Mononuclear cell (primary cell): ENCODE measurements at regions not wholly inside any gene's neighbourhood (a gene's known extent, or its start where the extent isn't known, plus 50 kb on each side); places are given as distances from the start of the nearest gene placed in this dataset.

ENCODE experiments used
- H3K27me3 ChIP-seq: 2 replicates; pipeline ENCODE4 v1.6.0; 2011; ENCODE audit warnings: low read length, control low read depth; ENCODE audit not compliant: insufficient read depth
- H3K4me1 ChIP-seq: 2 replicates; pipeline ENCODE4 v1.5.1; 2011; ENCODE audit warnings: mild to moderate bottlenecking, low read length, control low read depth; ENCODE audit not compliant: insufficient read depth
- H3K4me3 ChIP-seq: 2 replicates; pipeline ENCODE4 v1.5.1; 2011; ENCODE audit warnings: mild to moderate bottlenecking, low read length, moderate library complexity
- H3K9me3 ChIP-seq: 2 replicates; pipeline ENCODE4 v1.5.1; 2011; ENCODE audit warnings: low read depth, mild to moderate bottlenecking, control low read depth, low read length

DNA sequence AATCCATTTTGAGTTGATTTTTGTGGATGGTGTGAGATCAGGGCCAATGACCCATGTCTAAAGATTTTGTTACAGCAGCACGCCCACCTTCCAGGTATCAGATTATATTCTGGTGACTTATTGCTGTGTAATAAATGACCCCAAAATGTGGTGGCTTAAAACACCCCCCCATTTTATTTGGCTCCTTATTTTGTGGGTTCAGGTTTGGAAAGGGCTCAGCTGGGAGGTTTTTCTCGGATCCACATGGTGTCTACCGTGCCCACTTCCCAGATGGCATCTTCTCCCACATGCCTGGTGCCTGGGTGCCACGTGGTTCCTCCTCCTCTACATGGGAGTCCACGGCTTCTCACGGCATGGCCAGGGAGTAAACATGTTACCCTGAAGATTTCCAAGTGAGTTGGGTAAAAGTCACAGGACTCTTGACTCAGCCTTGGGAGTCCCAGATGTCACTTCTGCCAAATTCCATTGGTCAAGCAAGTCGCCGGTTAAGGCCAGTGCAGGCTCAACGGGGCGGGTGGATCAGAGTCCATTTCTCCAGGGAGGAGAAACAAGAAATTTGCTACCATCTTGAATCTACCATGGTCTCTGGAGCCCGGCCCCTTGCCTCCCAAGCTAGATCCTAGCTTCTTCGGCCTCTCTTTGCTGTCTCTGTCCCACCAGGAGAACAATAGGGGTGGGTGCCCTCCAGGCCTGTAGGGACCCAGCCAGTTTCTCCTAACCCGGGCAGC is 214.3 kb downstream of the KIF26A start:
- no peak overlapping the region for H3K4me3 ChIP-seq
- no peaks in the 10 kb centered on the region for H3K9me3 ChIP-seq
- H3K4me1 ChIP-seq = no peaks in the 10 kb centered on the region
- no peaks in the 10 kb centered on the region for H3K27me3 ChIP-seq

DNA sequence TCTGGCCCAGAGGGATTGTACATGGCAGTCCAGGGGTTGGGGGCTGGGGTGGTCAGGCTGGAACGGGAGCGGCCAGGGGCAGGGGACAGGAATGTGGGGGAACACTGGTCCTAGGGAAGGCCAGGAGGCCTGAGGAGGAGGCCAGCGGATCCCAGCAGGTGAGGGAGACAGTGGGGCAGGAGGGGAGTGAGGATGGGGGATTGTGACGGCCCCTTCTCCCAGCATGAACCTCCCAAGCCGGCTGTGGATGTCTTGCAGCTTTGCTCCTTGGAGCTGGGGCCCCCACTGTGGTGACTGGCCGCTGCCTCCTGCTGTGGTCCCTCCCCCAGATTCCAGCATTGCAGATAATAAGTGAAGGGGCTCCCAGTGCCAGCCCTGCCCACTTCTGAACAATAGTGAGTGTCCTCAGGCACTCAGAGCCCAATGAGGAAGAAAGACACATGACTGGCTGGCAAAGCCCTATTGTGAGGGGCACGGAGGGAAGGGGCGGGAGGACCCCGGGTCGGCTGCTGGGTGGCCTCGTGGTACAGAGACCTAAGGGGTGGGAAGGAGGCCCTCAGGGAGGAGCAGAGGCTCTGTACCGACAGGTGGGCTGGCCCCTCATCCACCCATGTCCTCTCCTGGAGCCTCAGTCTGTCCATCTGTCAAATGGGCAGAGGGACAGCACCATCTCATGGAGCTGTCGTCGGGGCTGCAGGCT is 215.0 kb downstream of the KIF26A start:
- Histone ChIP-seq H3K9me3 (no peaks in the 10 kb centered on the region), H3K27me3 (no peaks in the 10 kb centered on the region), H3K4me3 (no peak overlapping the region), H3K4me1 (no peaks in the 10 kb centered on the region)

DNA sequence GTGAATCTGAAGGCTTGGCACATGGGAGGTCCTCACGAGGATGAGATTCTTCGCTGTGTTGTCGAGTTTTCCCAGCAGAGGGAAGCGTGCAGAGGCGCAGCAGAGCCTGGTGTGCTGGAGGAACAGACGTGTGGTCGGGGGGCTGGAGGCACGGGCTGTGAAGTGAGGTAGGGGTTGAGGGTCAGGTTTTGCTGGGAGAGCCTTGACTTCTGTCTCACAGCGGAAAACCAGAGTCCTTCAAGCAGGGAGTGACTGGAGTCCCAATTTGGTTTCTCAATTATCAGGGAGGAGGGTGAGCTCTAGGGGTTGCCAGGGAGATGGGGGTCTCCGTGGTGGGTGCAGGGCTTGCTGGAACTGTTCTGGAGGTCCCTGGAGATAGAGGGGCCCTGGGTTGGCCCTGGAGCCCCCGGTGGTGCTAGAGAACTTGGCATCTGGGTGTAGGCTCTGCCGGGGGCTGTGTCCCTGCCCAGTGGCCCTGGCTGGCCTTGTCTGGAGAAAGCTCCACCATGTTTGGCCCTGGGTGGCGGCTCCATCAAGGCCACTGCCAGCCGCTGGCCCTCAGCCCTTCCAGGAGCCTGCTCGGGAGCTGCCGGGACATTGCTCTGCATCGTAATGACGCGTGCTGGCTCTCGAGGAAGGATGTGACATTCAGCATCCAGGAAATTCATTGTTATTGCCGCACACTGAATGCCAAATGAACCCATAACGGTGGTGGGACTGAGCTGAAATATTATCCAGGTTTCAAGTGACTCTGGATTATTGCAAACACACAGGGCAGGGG is 215.7 kb downstream of the KIF26A start:
- Histone ChIP-seq H3K4me1 (no peaks in the 10 kb centered on the region), H3K27me3 (no peaks in the 10 kb centered on the region), H3K9me3 (no peaks in the 10 kb centered on the region), H3K4me3 (no peak overlapping the region)

DNA sequence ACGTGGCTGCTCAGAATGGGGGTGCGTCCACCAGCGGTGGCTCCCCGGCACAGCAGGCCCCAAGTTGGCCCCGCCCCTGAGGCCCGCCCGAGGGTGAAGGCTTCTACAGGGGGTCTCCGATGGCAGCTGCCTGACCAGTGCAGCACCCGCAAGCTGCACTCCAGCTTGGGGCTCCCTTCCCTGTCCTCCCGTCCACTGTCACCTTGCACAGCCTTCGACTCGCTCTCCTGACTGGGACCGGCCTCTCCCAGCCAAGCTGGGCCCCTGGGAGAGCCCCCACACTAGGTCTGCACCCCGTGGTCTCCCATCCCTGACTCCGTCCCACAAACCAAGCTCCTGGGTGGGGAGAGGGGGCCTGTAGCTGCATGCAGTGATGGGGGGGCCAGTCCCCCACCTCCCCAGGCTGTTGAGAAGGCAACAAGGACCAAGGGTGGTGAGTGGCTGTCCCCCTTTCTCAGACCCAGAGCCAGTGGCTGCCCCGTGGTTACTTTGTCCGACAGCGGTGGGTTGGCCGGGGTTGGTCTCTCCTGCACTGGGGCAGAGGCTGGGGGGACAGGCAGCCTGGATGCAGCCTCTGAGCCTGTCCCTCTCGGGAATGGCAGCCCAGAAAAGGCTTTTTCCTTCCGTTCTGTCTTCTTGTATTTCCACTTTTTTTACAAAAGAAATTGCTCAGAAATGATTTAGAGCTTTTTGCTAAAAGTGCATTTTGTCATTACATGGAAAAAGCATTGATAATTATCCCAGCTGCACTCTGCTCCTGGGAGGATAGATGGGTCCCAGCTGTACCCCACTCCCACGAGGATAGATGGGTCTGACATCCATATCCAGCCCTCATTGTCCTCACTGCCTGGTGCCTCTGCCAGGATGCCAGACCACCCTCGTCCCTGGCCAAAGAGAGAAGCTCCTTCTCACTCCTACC is 217.0 kb downstream of the KIF26A start:
- Histone ChIP-seq H3K4me3 (no peak overlapping the region), H3K9me3 (no peaks in the 10 kb centered on the region), H3K4me1 (no peaks in the 10 kb centered on the region), H3K27me3 (no peaks in the 10 kb centered on the region)

DNA sequence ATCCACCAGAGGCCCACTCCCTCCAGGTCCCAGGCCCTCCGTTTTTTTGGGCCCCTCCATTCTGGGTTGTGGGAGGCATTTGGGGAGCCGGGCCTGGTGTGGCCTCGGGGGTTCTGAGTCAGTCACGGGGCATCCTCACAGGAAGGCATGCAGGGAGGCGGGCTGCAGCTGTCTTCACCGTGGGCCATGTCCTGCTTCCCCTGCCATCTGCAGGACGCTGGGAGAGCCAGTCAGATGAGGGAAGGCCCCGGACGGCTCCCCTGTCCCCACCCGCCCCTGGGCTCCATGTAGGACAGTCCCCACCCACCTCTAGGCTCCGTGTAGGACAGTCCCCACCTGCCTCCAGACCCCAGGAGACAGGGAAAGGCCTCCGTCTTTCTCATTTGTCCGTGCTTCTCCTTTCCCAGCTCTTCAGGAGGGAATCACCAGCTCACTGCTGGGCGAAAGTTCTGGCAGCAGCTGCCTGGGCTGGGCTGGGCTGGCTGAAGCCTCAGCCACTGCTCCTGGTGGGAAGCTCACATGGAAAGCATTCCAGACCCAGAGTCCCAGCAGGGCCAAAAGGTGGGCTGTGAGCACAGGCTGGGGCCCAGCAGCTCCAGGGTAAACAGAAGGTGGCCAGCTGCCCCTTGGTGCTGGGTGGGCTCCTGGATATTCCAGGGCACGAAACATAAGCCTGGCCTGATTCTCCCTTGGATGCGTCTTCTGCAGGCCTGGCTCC is 217.8 kb downstream of the KIF26A start:
- Histone ChIP-seq H3K4me1 (no peaks in the 10 kb centered on the region), H3K9me3 (no peaks in the 10 kb centered on the region), H3K27me3 (no peaks in the 10 kb centered on the region), H3K4me3 (no peak overlapping the region)

DNA sequence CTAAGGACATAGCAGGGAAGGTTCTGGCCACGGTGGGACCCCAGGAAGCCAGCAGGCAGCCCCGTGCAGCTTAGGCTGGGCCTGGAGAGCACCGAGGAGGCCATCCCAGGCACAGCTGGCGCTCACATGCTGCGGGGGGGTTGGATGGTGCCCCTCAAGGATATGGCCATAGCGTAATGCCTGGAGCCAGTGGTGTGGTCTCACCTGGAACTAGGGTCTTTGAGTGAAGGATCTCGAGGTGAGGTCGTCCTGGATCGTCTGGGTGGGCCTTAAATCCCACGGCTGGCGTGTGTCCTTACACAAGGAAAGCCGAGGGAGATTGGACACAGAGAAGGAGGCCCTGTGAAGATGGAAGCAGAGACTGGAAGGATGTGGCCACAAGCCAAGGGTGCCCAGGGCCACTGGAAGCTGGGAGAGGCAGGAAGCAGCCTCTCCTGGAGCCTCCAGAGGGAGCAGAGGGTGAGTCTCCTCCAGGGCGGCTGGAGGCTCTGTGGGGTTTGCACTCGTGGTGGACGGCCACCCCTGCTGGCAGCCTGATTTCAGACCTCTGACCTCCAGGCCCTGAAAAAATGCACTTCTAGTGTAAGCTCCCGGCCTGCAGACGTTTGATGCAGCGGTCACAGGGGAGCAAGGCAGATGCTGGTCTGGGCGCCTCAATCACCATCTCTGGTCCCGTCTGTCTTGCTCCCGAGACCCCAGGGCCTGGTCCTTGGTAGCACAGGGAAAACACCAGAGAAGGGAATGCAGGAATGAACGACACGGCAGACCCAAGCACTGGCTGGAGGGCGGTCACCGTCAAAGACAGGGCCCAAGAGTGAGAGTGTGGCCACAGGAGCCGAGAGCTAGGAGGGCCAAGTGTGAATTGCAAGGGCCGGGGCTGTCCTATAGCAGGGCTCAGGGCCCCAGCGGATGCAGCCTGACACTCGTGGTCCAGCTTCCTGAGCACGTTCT is 218.6 kb downstream of the KIF26A start:
- no peaks in the 10 kb centered on the region for H3K9me3 ChIP-seq
- no peaks in the 10 kb centered on the region for H3K4me1 ChIP-seq
- no peak overlapping the region for H3K4me3 ChIP-seq

DNA sequence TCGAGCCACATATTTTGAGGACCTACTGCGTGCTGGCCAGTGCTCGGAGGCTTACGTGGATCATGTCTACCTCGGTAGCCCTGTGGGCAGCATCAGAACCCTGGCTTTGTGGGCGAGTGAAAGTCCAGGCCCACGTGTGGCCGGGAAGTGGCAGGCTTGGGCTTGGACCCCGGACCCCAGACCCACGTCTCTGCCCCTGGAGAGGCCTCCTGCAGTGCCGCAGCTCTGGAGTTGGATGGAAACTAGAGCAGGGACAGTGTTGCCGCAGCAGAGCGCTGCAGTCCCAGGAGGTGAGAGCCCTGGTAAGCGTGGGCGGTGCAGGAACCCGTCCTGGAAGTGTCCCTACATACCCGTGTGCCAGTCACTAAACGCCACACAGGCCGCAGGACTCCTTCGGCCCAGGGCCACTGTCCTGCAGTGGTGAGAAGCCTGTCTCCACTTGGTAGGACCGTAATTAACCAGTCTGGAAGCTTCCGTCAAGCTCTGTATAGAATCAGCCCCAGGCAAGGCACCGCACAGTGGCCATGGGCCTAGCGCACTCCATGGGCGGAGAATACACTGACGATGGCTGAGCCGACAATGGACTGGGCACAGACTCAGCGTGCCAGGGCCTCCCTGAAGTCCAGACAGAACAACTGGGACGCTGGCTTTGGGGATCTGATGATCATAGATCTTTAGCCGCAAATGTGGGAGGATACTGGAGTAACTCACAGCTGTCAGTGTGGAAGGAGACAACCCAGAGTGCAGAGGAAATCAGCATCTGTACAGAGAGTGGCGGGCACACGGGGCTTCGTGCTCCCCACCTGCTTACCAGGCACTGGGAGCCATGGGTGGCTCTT is 219.5 kb downstream of the KIF26A start:
- no peaks in the 10 kb centered on the region for H3K27me3 ChIP-seq
- no peaks in the 10 kb centered on the region for H3K9me3 ChIP-seq
- H3K4me1 ChIP-seq = no peaks in the 10 kb centered on the region
- H3K4me3 ChIP-seq = no peak overlapping the region

More for the DNA sequence above, 218.6 kb downstream of the KIF26A start:
- no peaks in the 10 kb centered on the region for H3K27me3 ChIP-seq

DNA sequence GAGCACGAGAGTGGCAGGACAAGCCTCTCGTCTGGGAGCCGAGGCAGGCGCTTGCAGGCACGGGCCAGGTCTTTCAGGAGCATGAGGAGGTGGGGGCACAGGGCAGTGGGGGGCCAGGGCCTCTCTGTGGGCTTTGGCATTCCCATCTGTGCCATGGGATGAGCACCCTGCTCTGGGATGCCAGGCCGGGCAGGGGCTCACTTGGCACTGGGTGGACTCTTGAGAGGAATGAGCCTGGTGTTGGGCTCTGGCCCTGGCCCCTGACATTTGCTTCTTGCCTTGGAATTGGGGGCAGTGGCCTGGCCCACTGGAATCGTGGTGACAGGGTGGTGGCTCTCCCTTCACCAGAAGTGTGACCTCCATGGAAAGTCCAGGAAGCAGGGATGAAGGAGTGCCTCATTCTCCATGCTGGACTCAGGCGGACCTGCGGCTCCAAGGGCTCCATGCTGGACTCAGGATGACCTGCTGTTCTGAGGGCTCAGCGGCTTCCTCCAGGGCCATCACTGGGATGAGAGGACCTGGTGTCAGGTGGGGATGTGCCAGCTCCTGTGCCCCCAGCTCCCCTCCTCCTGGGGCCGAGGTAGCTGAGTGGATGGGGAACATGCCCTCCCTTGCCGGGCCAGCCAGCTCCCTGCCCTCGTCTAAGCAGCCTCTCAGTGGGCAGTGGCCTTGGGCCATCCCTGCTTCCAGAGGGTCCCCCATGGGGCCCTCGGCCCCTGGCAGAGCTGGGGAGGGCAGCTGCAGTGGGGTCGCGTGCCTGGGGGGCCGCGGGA is 220.3 kb downstream of the KIF26A start:
- no peaks in the 10 kb centered on the region for H3K9me3 ChIP-seq
- H3K27me3 ChIP-seq = no peaks in the 10 kb centered on the region
- no peak overlapping the region for H3K4me3 ChIP-seq
- no peaks in the 10 kb centered on the region for H3K4me1 ChIP-seq

DNA sequence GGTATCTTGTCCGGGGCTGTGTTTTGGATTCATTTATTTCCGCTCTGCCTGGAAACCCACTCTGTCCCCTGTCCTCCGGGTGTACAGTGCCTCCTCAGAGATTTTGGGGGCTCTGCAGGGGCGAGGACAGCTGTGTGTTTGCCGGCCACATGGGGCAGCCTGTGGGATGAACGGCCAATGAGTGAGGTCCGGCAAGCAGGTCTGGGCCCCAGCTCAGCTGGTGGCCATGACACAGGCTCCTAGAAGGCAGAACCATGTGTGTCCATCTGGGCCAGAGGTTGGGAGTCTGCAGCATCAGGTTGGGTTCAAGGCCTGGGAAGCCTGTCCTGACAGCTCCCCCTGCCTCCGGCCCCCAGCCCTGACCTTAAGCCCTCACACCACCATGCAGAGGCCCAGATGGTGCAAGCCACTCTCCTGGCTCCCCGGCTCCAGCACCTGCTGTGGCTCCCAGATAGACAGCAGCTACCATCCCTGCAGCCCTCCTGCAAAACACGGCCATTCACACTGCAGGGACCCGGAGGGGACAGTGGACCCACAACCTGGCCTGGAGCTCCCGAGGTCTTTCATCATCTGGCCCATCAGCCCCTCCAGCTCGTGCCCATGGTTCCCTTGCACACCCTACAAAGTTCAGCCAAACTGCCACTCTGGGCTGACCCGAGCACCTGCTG is 220.1 kb upstream of the C14orf180 start:
- H3K27me3 ChIP-seq = no peaks in the 10 kb centered on the region
- H3K4me3 ChIP-seq = no peak overlapping the region
- no peaks in the 10 kb centered on the region for H3K4me1 ChIP-seq
- H3K9me3 ChIP-seq = no peaks in the 10 kb centered on the region

DNA sequence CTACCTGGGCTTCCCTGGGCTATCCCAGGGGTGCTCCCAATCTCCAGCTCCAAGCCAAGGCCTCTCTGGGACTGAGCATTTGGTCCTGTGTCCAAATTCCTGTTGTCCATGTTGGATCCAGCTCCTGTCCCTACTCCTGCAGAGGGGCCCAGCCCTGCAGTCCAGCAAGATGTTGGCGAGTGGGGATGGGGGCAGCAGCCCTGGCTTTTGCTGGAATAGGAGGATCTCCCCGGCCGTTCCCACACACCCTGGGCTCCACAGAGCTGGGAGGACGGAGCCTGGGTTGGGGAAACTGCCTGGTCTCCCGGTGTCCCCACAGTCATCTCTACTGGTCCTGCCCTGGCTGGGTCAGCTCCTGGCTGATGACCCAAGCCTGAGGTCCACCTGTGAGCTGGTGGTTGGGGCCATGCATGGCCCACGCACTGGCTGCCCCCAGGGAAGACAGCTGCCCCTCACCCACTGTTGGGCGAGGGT is 219.6 kb upstream of the C14orf180 start:
- no peaks in the 10 kb centered on the region for H3K4me1 ChIP-seq
- H3K4me3 ChIP-seq = no peak overlapping the region
- no peaks in the 10 kb centered on the region for H3K27me3 ChIP-seq
- H3K9me3 ChIP-seq = no peaks in the 10 kb centered on the region

DNA sequence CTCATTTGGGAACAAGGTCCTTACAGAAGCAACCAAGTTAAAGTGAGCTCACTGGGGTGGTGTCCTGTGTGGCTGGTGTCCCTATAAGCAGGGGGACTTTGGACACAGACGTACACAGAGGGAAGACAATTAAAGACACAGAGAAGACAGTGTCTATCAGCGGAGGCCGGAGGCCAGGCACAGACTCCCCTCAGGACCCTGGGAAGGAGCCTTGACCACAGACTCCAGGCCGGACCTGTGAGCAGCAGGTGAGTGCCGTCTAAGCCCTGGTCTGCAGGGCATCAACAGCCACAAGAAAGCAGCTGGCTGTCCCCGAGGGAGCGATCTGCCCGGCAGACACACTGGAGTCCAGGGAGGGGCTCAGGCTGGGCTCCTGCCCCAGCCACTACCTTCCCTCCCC is 219.1 kb upstream of the C14orf180 start:
- H3K4me1 ChIP-seq = no peaks in the 10 kb centered on the region
- H3K4me3 ChIP-seq = no peak overlapping the region
- H3K9me3 ChIP-seq = no peaks in the 10 kb centered on the region
- no peaks in the 10 kb centered on the region for H3K27me3 ChIP-seq
